ENCODE measurements at regions not wholly inside any gene's neighbourhood (a gene's known extent, or its start where the extent isn't known, plus 50 kb on each side); places are given as distances from the start of the nearest gene placed in this dataset.
A peak's percentile ranks its signal among the peaks of the same experiment; 100 is the strongest.

DNA sequence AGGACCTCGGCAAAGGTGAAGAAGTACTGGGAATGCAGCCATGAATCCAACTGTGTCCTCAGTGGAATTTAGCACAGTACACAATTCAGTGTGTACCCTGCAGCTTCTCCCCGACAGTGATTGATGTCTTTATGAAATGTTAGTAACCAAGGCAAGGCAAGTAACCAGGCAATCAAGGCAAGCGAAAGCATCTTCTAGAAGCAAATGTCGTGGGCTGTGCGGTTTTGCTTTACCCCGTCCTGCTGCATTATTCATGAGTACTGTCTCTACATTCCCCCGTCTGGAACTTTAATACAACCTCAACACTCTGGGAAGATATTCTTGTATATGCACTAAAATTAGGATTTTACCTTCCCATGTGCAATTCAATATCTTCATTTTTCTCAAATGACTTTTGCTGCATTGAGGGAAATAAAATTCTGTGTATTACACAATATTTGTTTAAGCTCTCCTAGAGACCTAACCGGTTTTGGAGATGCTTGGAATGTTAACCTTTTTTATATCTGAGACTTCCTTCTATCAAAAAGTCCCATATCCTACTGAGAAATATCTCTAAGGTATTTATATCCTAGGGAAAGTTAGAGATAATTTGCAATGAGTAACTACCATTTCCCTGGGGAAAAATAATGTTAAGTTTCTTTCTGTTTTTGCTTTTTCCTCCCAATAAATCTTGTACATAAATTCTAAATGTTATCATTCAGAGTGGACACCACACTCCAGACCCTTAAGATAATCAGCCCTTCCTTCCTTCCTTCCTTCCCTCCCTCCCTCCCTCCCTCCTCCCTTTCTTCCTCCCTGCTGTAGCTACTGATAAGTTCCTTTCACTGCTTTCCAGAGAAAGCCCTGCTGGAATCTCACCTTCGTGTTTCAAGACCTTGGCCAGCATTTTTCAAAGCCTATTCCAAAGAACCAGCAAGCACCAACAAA, 51.9 kb upstream of the ADORA2B start:
- H3K27ac ChIP-seq = peak overlapping the region; percentile 41 to 70 (median 58)

DNA sequence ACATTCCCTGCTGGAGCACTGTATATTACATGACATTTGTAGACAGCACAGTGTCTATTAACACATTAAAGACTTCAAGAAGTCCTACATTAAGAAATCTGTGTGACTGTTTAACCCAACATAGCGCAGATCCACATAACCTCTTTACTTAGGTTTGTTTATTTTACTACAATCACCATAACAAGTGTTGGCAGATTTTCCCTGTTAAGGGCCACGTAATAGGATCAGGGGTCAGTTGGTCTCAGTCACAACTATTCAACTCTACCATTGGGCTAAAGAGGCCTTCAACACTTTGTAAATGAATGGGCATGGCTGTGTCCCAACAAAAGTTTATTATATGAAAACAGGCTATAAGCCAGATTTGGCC, 51.3 kb upstream of the ADORA2B start:
- Histone ChIP-seq H3K9me3 (no peaks in the 10 kb centered on the region), H3K27me3 (no peaks in the 10 kb centered on the region), H3K36me3 (no peaks in the 10 kb centered on the region), H3K27ac (peak overlapping the region in 3 of 4 donors; percentile 35 to 70 (median 54)), H3K4me1 (peaks cover 2 to 14% (median 6%) of the 10 kb centered on the region in 4 donors), H3K4me3 (no peak overlapping the region)
- DNase-seq (no peak), ATAC-seq (ENCODE audit: low FRiP score in 2 of 2) (peak in 1 of 2 donors; percentile 60)
- TF ChIP-seq, protein P1, sequence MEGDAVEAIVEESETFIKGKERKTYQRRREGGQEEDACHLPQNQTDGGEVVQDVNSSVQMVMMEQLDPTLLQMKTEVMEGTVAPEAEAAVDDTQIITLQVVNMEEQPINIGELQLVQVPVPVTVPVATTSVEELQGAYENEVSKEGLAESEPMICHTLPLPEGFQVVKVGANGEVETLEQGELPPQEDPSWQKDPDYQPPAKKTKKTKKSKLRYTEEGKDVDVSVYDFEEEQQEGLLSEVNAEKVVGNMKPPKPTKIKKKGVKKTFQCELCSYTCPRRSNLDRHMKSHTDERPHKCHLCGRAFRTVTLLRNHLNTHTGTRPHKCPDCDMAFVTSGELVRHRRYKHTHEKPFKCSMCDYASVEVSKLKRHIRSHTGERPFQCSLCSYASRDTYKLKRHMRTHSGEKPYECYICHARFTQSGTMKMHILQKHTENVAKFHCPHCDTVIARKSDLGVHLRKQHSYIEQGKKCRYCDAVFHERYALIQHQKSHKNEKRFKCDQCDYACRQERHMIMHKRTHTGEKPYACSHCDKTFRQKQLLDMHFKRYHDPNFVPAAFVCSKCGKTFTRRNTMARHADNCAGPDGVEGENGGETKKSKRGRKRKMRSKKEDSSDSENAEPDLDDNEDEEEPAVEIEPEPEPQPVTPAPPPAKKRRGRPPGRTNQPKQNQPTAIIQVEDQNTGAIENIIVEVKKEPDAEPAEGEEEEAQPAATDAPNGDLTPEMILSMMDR (IDR thresholded peaks at IDR 0.05) = peak in 1 of 6 experiments; percentile 6
- TF ChIP-seq EP300 (IDR thresholded peaks at IDR 0.05) (no peak), POLR2AphosphoS5 (IDR thresholded peaks at IDR 0.05) (no peak), POLR2A (IDR thresholded peaks at IDR 0.05) (no peak)
- WGBS, 2 donors = 22 to 47% methylated on average over 2 of the region's 2 CpGs

More for the DNA sequence above, 51.9 kb upstream of the ADORA2B start:
- ATAC-seq (ENCODE audit: low FRiP score in 2 of 2) = peak in 1 of 2 donors; percentile 71
- WGBS, 2 donors = 56 to 66% methylated on average over 9 of the region's 9 CpGs
- no peaks in the 10 kb centered on the region for H3K36me3 ChIP-seq
- no peak overlapping the region for H3K4me3 ChIP-seq
- no peaks in the 10 kb centered on the region for H3K27me3 ChIP-seq
- TF ChIP-seq, protein P1 (IDR thresholded peaks at IDR 0.05) = no peak
- peak in 1 of 4 donors; percentile 55 for TF ChIP-seq EP300 (IDR thresholded peaks at IDR 0.05)
- no peaks in the 10 kb centered on the region for H3K9me3 ChIP-seq
- DNase-seq = no peak
- H3K4me1 ChIP-seq = peaks cover 2 to 12% (median 6%) of the 10 kb centered on the region in 4 donors

DNA sequence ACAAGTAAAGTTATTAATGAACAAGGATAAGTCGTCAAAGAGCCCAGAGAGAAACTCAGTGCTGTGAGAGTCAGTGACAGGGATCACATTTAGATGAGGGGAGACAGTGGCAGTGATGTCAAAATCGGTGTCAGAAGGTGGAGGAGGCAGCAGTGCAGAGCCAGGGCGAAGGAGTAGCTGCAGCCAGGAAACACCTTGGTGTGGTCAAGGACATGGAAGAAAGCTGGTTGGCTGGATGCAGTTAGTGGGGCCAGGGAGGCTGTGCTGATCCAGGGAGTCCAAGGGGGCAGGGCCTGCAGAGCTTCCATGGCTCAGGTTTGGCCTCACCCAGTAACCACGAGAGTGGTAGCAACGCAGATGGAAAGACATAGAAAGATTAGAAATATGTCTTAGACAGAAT, 50.7 kb upstream of the ADORA2B start:
- DNase-seq = no peak
- no peaks in the 10 kb centered on the region for H3K27me3 ChIP-seq
- H3K36me3 ChIP-seq = no peaks in the 10 kb centered on the region
- no peak for TF ChIP-seq POLR2AphosphoS5 (IDR thresholded peaks at IDR 0.05)
- no peak for TF ChIP-seq POLR2A (IDR thresholded peaks at IDR 0.05)
- TF ChIP-seq, protein P1 (IDR thresholded peaks at IDR 0.05) = no peak
- no peak for TF ChIP-seq EP300 (IDR thresholded peaks at IDR 0.05)
- ATAC-seq (ENCODE audit: low FRiP score in 2 of 2) = no peak
- 81 to 82% methylated on average over 5 of the region's 5 CpGs for WGBS, 2 donors
- no peaks in the 10 kb centered on the region for H3K9me3 ChIP-seq
- H3K27ac ChIP-seq = peak overlapping the region in 3 of 4 donors; percentile 35 to 70 (median 54)
- no peak overlapping the region for H3K4me3 ChIP-seq
- peaks cover 2 to 14% (median 6%) of the 10 kb centered on the region in 4 donors for H3K4me1 ChIP-seq

- no peak for ATAC-seq (ENCODE audit: low FRiP score in 2 of 2)
- H3K36me3 ChIP-seq = no peaks in the 10 kb centered on the region
- H3K4me3 ChIP-seq = no peak overlapping the region
- no peaks in the 10 kb centered on the region for H3K27me3 ChIP-seq
- H3K4me1 ChIP-seq = peaks cover 2 to 14% (median 6%) of the 10 kb centered on the region in 4 donors
- no peak for TF ChIP-seq POLR2AphosphoS5 (IDR thresholded peaks at IDR 0.05)
- no peak for TF ChIP-seq EP300 (IDR thresholded peaks at IDR 0.05)
- TF ChIP-seq, protein P1 (IDR thresholded peaks at IDR 0.05) = no peak
- TF ChIP-seq POLR2A (IDR thresholded peaks at IDR 0.05) = no peak
- DNase-seq = no peak
- H3K9me3 ChIP-seq = no peaks in the 10 kb centered on the region
- 94 to 98% methylated on average over 12 of the region's 12 CpGs for WGBS, 2 donors
- no peak overlapping the region for H3K27ac ChIP-seq
Measured at GRCh38 chr17:15894913-15895658, 49.8 kb upstream of the ADORA2B start.

All from upper lobe of left lung (tissue), 6 donors.